Gastrocnemius medialis (tissue), 4 donors: ENCODE measurements at regions not wholly inside any gene's neighbourhood (a gene's known extent, or its start where the extent isn't known, plus 50 kb on each side); places are given as distances from the start of the nearest gene placed in this dataset.

Experiments used
- POLR2A ChIP-seq, 2 donors: fragments of 450-650 bp; IDR thresholded peaks; one replicate each; pipeline ENCODE4 v1.6.1; 2017; ENCODE audit warnings: antibody characterized with exemption in 2 of 2, mild to moderate bottlenecking in 2 of 2, moderate library complexity in 2 of 2
- TF ChIP-seq, protein P1 (sequence below), 5 experiments: fragments of 450-650 bp in 3 of 5; fragments of 200-600 bp in 2 of 5; sonication (generic) in 2 of 5; IDR thresholded peaks in 4 of 5; conservative IDR thresholded peaks in 1 of 5; 1 replicate in 4 of 5; 2 replicates in 1 of 5; pipeline ENCODE4 v1.5.1; 2016 to 2019; ENCODE audit warnings: antibody characterized with exemption in 5 of 5, mild to moderate bottlenecking in 3 of 5, moderate library complexity in 3 of 5

DNA sequence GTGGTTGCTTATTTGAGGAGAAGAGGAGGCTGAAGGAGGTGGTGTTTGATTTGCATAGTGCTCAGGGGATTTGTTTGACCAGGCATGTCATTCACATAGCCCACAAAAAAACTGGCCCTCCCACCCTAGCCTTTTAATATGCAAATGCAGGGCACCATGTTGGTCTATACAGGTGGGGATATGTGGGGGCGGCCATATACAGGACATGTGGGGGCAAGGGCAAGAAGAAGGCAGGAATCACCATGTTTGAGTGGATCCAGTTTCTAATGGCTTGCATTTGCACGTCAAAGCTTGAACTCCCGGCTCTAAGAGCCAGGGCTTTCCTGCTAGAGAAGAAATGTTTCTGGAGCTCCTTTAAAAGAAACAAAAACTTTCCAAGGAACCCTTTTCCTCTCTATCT, 541.0 kb downstream of the ZWINT start:
- TF ChIP-seq, protein P1, sequence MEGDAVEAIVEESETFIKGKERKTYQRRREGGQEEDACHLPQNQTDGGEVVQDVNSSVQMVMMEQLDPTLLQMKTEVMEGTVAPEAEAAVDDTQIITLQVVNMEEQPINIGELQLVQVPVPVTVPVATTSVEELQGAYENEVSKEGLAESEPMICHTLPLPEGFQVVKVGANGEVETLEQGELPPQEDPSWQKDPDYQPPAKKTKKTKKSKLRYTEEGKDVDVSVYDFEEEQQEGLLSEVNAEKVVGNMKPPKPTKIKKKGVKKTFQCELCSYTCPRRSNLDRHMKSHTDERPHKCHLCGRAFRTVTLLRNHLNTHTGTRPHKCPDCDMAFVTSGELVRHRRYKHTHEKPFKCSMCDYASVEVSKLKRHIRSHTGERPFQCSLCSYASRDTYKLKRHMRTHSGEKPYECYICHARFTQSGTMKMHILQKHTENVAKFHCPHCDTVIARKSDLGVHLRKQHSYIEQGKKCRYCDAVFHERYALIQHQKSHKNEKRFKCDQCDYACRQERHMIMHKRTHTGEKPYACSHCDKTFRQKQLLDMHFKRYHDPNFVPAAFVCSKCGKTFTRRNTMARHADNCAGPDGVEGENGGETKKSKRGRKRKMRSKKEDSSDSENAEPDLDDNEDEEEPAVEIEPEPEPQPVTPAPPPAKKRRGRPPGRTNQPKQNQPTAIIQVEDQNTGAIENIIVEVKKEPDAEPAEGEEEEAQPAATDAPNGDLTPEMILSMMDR (IDR thresholded peaks at IDR 0.05 in 4 of 5, conservative IDR thresholded peaks at IDR 0.05 in 1 of 5), result no peak
- no peak for TF ChIP-seq POLR2A (IDR thresholded peaks at IDR 0.05)
